NCI-H1105 treated with DMSO at 0.1 percent for 48 hours (cell line): ENCODE measurements at regions not wholly inside any gene's neighbourhood (a gene's known extent, or its start where the extent isn't known, plus 50 kb on each side); places are given as distances from the start of the nearest gene placed in this dataset.
"Not testable (repeated sequence)": the region's sequence is repeated elsewhere in the genome, so short reads cannot be mapped to it uniquely, and the experiment has no call there.

Source experiments
- DNase-seq: peaks from one replicate; lab custom pipeline; 2025; lab: John Stamatoyannopoulos, UW

- DNase-seq = not testable (repeated sequence)
These were observed 833.1 kb upstream of the RAG2 start for GRCh38 chr11:37430966-37431632.

DNA sequence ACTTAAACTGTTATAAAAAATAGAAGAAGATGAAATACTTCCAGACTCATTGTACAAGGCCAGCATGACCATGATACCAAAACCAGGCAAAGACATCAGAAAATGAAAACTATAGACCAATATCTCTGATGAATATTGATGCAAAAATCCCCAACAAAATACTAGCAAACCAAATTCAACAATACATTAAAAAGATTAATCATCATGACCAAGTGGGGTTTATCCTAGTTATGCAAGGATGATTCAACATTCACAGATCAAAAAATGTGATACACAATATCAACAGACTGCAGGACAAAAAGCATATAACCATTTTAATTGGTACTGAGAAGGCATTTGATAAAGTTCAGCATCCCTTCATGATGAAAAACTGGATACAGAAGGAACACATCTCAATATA is 824.5 kb upstream of the RAG2 start:
- DNase-seq = no peak

DNA sequence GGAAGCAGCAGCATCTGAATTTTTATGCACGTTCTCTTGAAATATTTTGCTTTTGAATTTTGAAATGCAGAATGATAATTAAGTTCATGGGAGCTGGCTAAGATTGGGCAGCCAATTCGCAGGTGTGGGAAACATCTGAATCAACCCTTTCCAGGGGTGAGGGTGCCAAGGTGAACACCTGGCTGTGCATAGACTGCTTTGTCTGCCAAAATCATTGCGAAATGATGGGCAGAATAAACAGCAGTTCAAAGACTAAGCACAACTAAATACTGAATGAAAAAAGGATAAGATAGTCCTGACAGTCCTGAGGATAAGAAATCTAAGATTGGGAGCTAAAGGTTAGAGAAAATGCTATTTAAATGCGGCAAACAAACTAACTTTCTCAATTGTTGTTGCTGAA is 813.3 kb upstream of the RAG2 start:
- no peak for DNase-seq

- no peak for DNase-seq
These were observed 811.1 kb upstream of the RAG2 start for GRCh38 chr11:37409124-37409523.

GRCh38 chr11:37407461-37407860 is 809.4 kb upstream of the RAG2 start:
- no peak for DNase-seq

- DNase-seq = no peak
These were observed 808.6 kb upstream of the RAG2 start for GRCh38 chr11:37406651-37407050.

DNA sequence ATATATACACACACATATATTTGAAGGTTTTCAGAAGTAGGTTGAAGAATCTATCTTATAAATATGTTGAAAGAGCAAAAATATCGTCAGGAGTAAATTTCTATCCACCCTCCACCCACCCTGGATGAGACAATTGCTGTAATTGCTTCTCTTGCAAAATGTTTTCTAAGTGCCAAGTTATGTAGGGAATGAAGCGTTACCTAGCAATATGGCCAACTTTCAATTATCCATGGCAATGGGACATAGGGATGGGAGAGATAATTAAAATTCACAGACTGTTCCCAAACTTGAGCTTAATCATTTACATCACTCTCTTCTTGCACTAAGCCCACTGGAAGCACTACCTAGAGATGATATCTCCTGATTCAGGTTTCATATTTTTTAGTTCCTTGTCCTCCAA is 806.2 kb upstream of the RAG2 start:
- DNase-seq = no peak

DNA sequence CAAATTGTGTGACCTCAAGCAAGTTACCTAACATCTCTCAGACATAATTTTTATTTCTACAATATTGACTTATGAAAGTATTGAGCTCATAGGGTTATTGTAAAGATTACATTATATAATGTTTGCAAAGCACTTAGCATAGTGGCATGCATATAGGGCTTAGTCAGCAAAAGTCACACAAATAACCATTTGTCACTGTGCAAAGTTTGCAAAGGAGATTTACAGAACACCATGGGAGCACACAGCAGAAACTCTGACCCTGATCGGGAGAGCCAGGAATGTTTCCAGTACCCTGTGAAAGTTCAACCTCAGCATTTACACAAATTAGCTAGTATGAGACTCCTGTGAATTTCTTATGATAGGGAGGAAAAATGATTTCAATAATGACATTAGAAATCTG is 804.6 kb upstream of the RAG2 start:
- DNase-seq = no peak

- no peak for DNase-seq
These were observed 796.3 kb upstream of the RAG2 start for GRCh38 chr11:37394236-37394870.

DNA sequence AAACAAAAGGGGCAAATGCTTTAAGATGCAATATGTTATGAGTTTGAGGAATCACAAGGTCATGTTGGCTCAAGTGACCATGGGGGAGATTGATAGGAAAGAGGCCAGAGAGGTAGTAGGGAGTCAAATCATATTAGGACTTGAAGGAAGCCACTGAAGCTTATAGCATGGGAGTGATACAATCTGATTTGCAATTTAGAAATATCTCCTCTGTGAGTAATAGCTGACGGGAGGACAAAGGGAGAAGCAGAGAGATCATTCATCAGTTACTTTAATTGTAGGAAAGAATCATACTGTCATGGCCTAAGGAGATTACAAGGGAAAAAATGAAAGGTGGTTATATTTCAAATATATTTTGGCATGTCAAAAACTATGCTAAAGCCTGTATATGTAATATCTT is 793.6 kb upstream of the RAG2 start:
- DNase-seq = no peak

DNA sequence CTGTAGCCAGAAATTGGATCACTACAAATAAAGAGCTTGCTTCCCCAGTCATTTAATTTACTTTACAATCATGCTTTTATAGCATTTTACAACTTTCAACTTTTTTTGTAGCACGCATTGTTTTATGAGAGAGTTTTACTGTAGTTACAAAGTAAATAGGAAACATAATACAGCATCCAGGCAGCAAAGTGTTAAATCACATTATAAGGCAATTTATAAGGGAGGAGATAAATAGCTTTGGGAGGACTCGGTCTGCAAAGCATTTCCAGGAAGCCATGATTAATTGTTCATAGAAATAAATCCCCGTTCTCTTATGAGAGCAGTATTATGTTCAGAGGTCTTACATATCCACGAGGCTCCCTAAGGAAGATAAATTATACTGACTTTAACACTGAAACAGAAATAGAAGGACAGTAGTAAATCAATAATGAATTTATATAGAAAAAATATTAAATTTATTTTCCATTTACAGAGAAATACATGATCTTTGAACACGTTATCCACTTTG is 792.6 kb upstream of the RAG2 start:
- no peak for DNase-seq

DNA sequence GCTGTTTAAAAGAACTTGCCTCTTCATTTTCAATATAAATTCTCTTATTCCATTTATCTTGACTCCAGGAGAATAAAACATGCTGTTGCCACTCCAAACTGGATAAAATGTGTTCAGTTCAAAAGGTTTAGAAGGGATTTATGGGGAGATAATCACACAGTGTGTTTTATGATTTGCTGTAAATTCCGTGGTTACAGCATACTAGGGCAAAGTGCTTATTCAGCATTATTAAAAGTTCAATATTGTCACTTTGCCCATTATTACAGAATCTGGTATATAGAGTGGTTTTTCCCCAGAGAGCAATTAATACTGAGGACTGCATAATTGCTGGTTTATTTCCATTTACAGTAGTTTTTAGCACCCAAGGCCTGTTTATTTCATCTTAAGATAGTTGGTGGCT is 780.9 kb upstream of the RAG2 start:
- no peak for DNase-seq

DNA sequence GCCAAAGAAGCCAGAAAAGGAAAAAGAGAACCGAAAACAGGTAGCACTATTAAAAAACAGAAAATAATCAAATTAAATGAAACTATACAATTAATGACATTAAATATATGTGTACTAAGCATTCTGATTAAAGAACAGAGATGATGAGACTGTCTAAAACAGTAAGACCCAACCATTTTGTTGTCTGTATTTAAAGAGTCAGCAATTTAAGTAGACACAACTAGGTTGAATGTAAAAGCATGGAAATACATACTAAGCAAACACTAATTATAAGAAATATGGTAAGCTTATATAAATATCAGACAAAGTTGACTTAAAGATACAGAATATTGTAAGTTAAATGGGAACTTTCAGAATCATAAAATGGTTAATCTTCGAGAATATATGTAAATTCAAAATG is 774.6 kb upstream of the RAG2 start:
- no peak for DNase-seq

GRCh38 chr11:37371346-37371970 is 773.4 kb upstream of the RAG2 start:
- DNase-seq = no peak

DNA sequence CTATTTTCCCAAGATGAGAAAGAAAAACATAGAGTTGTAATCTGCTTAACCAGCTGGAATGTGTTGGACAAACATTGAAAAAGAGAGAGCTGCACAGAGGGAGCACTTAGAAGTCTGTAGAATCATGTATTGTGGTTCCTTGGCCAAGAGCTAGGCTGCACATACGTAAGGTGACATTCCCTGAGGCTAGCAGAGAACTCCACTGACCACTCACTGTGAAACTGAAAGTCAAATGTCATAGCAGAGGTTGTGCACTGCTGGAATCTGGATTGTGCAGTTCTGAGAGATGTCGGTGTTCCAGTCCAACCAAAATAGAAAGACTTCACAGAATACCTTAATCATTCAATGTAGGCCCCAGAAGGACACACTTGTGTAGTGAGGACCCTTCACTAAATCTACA is 772.8 kb upstream of the RAG2 start:
- DNase-seq = no peak

DNA sequence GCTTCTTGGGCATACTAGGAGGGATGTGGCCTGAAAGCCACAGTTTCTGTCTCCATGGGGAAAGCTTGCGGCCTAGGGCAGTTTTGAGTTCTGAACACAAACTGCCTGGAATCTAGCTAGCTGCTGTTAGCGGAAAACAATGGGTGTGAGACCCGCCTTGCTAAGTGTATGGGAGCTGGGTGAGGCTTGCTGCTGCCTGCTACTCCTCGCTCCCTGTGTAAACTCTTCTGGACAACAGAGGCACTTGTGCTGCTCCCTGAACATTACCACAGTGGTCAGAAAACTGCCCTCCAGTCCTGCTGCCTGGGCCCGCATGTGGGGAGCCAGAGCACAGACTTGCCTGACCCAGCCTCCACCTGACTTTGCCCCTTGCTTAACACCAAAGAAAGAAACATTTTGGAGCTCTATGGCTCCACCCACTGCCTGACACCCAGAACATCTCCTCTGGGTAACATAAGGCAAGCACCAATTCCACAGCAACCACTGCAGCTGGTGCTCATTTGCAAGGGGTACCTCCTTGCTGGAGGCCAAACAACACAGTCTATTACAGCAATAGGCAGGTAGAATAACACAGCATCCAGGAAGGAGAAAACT is 766.3 kb upstream of the RAG2 start:
- no peak for DNase-seq

DNA sequence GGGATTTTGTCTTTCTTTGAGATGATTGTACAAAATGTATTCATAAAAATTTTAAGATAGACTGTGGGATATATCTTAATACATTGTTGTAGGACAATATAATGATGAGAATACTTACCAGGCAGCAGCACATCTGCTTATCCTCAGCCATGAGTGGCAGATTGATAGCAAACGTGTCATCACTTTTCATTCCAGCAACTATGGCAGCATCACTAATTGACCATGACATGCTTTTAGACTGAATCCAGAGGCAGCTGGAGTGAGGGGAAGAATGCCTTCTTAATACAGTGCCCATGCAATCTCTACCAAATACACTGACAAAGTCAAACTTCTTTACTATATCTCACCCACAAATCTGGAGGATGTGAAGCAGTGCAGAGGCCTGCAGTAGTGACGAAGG is 755.2 kb upstream of the RAG2 start:
- DNase-seq = no peak

GRCh38 chr11:37352485-37352884 is 754.4 kb upstream of the RAG2 start:
- DNase-seq = no peak

DNA sequence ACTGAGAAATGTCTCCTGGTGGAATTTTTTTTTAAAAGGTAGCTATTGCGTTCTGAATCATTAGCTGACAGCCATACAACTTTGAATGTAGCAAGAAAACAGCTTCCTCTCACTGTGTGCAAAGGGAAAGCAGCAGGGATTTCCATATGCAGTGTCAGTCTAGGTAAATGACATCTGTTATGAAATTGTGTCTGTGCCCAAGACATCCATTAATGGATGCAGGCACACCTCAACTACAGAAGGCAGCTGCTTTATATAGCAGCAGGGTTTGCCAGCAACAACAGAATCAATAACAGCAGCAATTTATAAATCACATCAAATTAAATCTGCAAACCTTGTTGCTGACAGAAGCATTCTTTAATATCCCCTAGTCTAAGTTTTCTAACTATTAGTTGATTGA is 745.3 kb upstream of the RAG2 start:
- DNase-seq = no peak

GRCh38 chr11:37336401-37336800 is 738.4 kb upstream of the RAG2 start:
- DNase-seq = no peak

- no peak for DNase-seq
These were observed 735.3 kb upstream of the RAG2 start for GRCh38 chr11:37333345-37333744.

GRCh38 chr11:37323843-37324242 is 725.8 kb upstream of the RAG2 start:
- DNase-seq = no peak
